Lung (tissue), 11 donors: ENCODE measurements at regions not wholly inside any gene's neighbourhood (a gene's known extent, or its start where the extent isn't known, plus 50 kb on each side); places are given as distances from the start of the nearest gene placed in this dataset.

Experiments used
- ATAC-seq: fragments of 200-7000 bp; cut with Tn5 transposase; one replicate; pipeline ENCODE4 v1.9.1; 2020; ENCODE audit warnings: moderate number of reproducible peaks; ENCODE audit not compliant: insufficient read depth, low FRiP score
- DNase-seq, 3 donors: peaks; one replicate each; pipeline ENCODE4 v3.0.0-alpha.2; 2013 to 2017
- H3K27ac ChIP-seq, 2 donors: one replicate each; pipeline ENCODE4 v1.5.1; 2013; ENCODE audit warnings: mild to moderate bottlenecking in 2 of 2, moderate library complexity in 2 of 2, control low read depth in 1 of 2, inconsistent platforms in 1 of 2, low read depth in 1 of 2, low read length in 1 of 2
- H3K27me3 ChIP-seq, 3 donors: one replicate each; pipeline ENCODE4 v1.5.1; 2013; ENCODE audit warnings: low read length in 2 of 3; ENCODE audit not compliant: control insufficient read depth in 3 of 3, insufficient read depth in 3 of 3
- H3K36me3 ChIP-seq, 4 donors: one replicate each; pipeline ENCODE4 v1.5.1; 2013; ENCODE audit warnings: low read length in 4 of 4, mild to moderate bottlenecking in 1 of 4, moderate library complexity in 1 of 4; ENCODE audit not compliant: control insufficient read depth in 4 of 4, insufficient read depth in 4 of 4
- H3K4me1 ChIP-seq, 5 donors: one replicate each; pipeline ENCODE4 v1.5.1; 2013; ENCODE audit warnings: low read length in 5 of 5, mild to moderate bottlenecking in 2 of 5, moderate library complexity in 1 of 5; ENCODE audit not compliant: control insufficient read depth in 5 of 5, insufficient read depth in 5 of 5
- H3K4me3 ChIP-seq: one replicate; pipeline ENCODE4 v1.5.1; 2013; ENCODE audit warnings: mild to moderate bottlenecking, control low read depth, moderate library complexity
- H3K9ac ChIP-seq, 2 donors: one replicate each; pipeline ENCODE4 v1.5.1; 2013; ENCODE audit warnings: low read length in 2 of 2, control low read depth in 1 of 2; ENCODE audit not compliant: insufficient read depth in 1 of 2
- H3K9me3 ChIP-seq, 4 donors: one replicate each; pipeline ENCODE4 v1.5.1; 2013; ENCODE audit warnings: low read length in 3 of 4, mild to moderate bottlenecking in 1 of 4, moderate library complexity in 1 of 4; ENCODE audit not compliant: control insufficient read depth in 4 of 4, insufficient read depth in 3 of 4
- CTCF ChIP-seq: IDR thresholded peaks from 2 replicates; pipeline ENCODE4 v1.5.1; 2012; ENCODE audit warnings: mild to moderate bottlenecking; ENCODE audit errors: control extremely low read depth, extremely low read depth
- WGBS, 2 donors: extraction: QIAGEN DNeasy Blood & Tissue Kit; methylation state at CpG; one replicate each; pipeline ENCODE4 v1.1.7; 2013; 5-methylcytosine and 5-hydroxymethylcytosine counted together
- donor health status: control.
- donor health status: control.
- donor health status: Bipolar disorder and iron deficiency.
- donor health status: healthy.
- donor health status: DM: yes; HTN: yes; CAD: no.

DNA sequence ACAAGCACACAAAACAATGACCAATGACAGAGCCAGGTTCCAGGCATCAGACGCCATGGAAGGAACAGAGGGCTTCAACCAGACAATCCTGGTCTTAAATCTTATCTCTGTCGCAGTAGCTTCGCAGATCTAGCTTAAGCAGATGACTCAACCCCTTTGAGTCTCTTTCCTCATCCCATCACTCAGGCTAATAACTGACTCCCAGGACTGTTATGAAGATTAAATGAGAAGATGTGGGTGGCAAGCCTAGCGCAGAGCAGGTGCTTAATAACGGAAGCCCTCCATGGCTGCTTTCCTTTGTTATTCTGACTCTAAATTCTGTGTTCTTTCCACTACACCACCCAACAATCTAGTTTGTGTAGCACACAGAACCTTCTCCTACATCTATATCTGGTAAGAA lies 110.9 kb downstream of the SLC24A2 start:
- H3K4me1 ChIP-seq = no peaks in the 10 kb centered on the region
- no peaks in the 10 kb centered on the region for H3K27me3 ChIP-seq
- no peak overlapping the region for H3K4me3 ChIP-seq
- peaks cover 0 to 6% (median 0%) of the 10 kb centered on the region in 4 donors for H3K9me3 ChIP-seq
- H3K9ac ChIP-seq = no peak overlapping the region
- DNase-seq (no peak), ATAC-seq (no peak)
- 90 to 91% methylated on average over 5 of the region's 5 CpGs for WGBS, 2 donors
- no peak overlapping the region for H3K27ac ChIP-seq
- no peak for TF ChIP-seq CTCF
- H3K36me3 ChIP-seq = no peaks in the 10 kb centered on the region

- 77 to 89% methylated on average over 9 of the region's 9 CpGs for WGBS, 2 donors
Observed at GRCh38 chr9:19675492-19675891, 113.3 kb downstream of the SLC24A2 start.

DNA sequence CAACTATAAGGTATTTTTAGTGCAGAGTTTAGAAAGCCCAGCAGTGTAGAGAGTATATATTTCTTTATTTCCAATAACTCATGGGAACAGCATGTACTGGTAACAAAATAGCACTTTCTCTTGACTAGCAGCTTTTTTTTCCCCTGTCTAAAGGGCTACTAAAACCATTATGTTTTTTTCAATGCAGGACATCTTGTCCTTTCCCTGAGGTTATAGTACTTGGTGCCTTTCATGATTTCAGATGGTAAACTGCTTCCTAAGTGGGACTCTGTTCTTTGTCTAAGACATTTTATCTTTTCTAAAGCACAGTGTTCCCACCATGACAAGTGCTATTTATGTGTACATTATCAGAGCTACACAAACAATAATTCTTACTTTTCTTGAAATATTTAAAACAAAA lies 122.3 kb downstream of the SLC24A2 start:
- ATAC-seq = no peak
- Histone ChIP-seq H3K4me3 (no peak overlapping the region), H3K9ac (no peak overlapping the region), H3K9me3 (no peaks in the 10 kb centered on the region), H3K36me3 (no peaks in the 10 kb centered on the region), H3K27me3 (no peaks in the 10 kb centered on the region), H3K4me1 (no peaks in the 10 kb centered on the region), H3K27ac (no peak overlapping the region)
- DNase-seq = no peak
- no peak for TF ChIP-seq CTCF

More at GRCh38 chr9:19675492-19675891, 113.3 kb downstream of the SLC24A2 start:
- peaks cover 0 to 6% (median 0%) of the 10 kb centered on the region in 4 donors for H3K9me3 ChIP-seq
- no peaks in the 10 kb centered on the region for H3K4me1 ChIP-seq
- no peak for DNase-seq
- H3K36me3 ChIP-seq = no peaks in the 10 kb centered on the region
- H3K27ac ChIP-seq = no peak overlapping the region
- no peak overlapping the region for H3K9ac ChIP-seq
- H3K27me3 ChIP-seq = no peaks in the 10 kb centered on the region
- no peak overlapping the region for H3K4me3 ChIP-seq
- no peak for ATAC-seq
- TF ChIP-seq CTCF = no peak

DNA sequence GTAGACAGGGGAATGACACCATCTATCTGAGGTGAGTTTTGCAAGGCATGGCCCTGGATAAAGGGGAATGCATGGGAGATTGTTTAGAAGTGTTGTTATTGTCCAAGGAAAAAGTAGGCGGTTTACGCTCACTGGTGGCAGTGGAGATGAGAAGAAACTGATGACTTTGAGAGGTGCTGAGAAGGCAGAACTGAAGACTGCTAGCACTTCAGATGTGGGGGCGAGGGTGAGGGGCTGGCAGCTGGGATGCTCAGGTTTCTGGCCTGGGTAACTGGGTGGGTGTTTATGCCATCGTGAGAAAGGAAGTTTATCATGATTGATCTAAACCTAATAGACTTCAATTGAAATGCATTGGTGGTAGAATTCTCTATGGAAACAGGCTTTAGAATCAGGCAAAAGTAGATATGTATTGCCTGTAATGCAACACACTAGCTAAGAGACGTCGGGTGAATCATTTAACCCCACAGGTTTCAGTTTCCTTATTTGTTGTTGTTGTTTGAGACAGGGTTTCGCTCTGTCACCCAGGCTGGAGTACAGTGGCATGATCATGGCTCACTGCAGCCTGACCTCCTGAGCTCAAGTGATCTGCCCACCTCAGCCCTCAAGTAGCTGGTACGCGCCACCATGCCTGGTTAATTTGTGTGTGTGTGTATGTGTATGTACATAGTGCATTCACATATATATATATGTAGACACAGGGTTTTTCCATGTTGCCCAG lies 123.5 kb downstream of the SLC24A2 start:
- DNase-seq = no peak
- H3K9me3 ChIP-seq = no peaks in the 10 kb centered on the region
- no peaks in the 10 kb centered on the region for H3K27me3 ChIP-seq
- H3K4me1 ChIP-seq = no peaks in the 10 kb centered on the region
- H3K27ac ChIP-seq = no peak overlapping the region
- no peak overlapping the region for H3K9ac ChIP-seq
- 80 to 87% methylated on average over 9 of the region's 9 CpGs for WGBS, 2 donors
- TF ChIP-seq CTCF = no peak
- ATAC-seq = no peak
- no peak overlapping the region for H3K4me3 ChIP-seq
- H3K36me3 ChIP-seq = no peaks in the 10 kb centered on the region
